ENCODE measurements at regions not wholly inside any gene's neighbourhood (a gene's known extent, or its start where the extent isn't known, plus 50 kb on each side); places are given as distances from the start of the nearest gene placed in this dataset.

- in situ Hi-C loops (cut with MboI; ENCODE audit: low sequenced_read_pairs, unreplicated experiment) = no loop called here
- TF ChIP-seq CTCF (IDR thresholded peaks at IDR 0.05; ENCODE audit: borderline replicate concordance, control extremely low read depth, extremely low read depth, insufficient read depth, missing control alignments) = no peak
- DNase-seq (ENCODE audit: low spot score) = no peak
These were observed 195.5 kb downstream of the DLL1 start for GRCh38 chr6:170095273-170095981.

- no peak for DNase-seq (ENCODE audit: low spot score)
- TF ChIP-seq CTCF (IDR thresholded peaks at IDR 0.05; ENCODE audit: borderline replicate concordance, control extremely low read depth, extremely low read depth, insufficient read depth, missing control alignments) = no peak
- in situ Hi-C loops (cut with MboI; ENCODE audit: low sequenced_read_pairs, unreplicated experiment) = no loop called here
These were observed 196.1 kb downstream of the DLL1 start for GRCh38 chr6:170094686-170095272.

GRCh38 chr6:170093658-170094596, 197.0 kb downstream of the DLL1 start:
- no peak for TF ChIP-seq CTCF (IDR thresholded peaks at IDR 0.05; ENCODE audit: borderline replicate concordance, control extremely low read depth, extremely low read depth, insufficient read depth, missing control alignments)
- in situ Hi-C loops (cut with MboI; ENCODE audit: low sequenced_read_pairs, unreplicated experiment) = no loop called here
- no peak for DNase-seq (ENCODE audit: low spot score)

GRCh38 chr6:170093276-170093657, 197.6 kb downstream of the DLL1 start:
- no peak for TF ChIP-seq CTCF (IDR thresholded peaks at IDR 0.05; ENCODE audit: borderline replicate concordance, control extremely low read depth, extremely low read depth, insufficient read depth, missing control alignments)
- in situ Hi-C loops (cut with MboI; ENCODE audit: low sequenced_read_pairs, unreplicated experiment) = no loop called here
- DNase-seq (ENCODE audit: low spot score) = no peak

GRCh38 chr6:170092826-170093225, 198.1 kb downstream of the DLL1 start:
- in situ Hi-C loops (cut with MboI; ENCODE audit: low sequenced_read_pairs, unreplicated experiment) = no loop called here
- no peak for DNase-seq (ENCODE audit: low spot score)
- no peak for TF ChIP-seq CTCF (IDR thresholded peaks at IDR 0.05; ENCODE audit: borderline replicate concordance, control extremely low read depth, extremely low read depth, insufficient read depth, missing control alignments)
